Spleen (tissue), 7 donors: ENCODE measurements at regions not wholly inside any gene's neighbourhood (a gene's known extent, or its start where the extent isn't known, plus 50 kb on each side); places are given as distances from the start of the nearest gene placed in this dataset.

Experiments
- POLR2A ChIP-seq, 3 donors: fragments of 450-650 bp; IDR thresholded peaks; one replicate each; pipeline ENCODE4 v1.5.1; 2017; ENCODE audit warnings: antibody characterized with exemption in 3 of 3, mild to moderate bottlenecking in 1 of 3
- POLR2AphosphoS5 ChIP-seq, 3 donors: sonication (generic); formaldehyde crosslinking; IDR thresholded peaks; one replicate each; pipeline ENCODE4 v1.5.1; 2017; ENCODE audit warnings: antibody characterized with exemption in 3 of 3
- TF ChIP-seq, protein P1 (sequence below), 11 experiments: fragments of 200-600 bp in 7 of 11; fragments of 450-650 bp in 4 of 11; sonication (generic) in 4 of 11; IDR thresholded peaks in 8 of 11; conservative IDR thresholded peaks in 3 of 11; 1 replicate in 7 of 11; 2 replicates in 4 of 11; pipeline versions ENCODE4 v1.4.0 to v1.8.0; 2016 to 2021; ENCODE audit warnings: antibody characterized with exemption in 11 of 11, inconsistent platforms in 4 of 11, mild to moderate bottlenecking in 1 of 11
- donor health status: DM: no; HTN: no; CAD: no; lungs with moderate emphysema.
- donor health status: DM: no; HTN: no; CAD: no.
- donor health status: DM: no; HTN: no; CAD: no.

DNA sequence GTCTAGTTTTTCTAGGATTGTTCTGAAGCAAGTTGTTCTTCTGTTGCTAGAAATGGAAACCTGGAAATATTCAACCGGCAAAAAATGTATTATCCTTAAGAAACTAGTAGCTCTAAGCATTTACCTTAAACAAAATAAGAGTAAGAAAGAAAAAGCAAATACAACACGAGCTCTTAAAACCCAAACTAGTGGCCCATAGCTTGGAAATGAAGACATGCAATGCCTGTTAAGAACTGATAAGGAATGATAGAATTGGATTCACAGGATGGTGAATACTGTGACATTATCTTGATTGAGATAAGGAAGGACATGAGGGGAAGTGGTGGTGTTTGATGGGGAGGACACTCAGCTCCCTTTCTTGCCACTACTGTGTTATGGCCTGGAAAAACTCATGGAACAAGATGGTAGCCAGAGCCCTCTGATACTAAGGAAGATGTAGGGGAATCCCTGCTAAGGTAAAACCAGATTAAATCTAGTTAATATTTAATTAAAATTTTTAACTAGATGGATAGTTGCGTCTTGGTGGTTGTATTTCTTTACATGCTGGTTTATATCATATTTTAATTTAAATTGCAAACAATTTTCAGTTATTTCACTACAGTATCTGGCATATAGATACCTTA lies 193.8 kb downstream of the LPIN1 start:
- TF ChIP-seq, protein P1, sequence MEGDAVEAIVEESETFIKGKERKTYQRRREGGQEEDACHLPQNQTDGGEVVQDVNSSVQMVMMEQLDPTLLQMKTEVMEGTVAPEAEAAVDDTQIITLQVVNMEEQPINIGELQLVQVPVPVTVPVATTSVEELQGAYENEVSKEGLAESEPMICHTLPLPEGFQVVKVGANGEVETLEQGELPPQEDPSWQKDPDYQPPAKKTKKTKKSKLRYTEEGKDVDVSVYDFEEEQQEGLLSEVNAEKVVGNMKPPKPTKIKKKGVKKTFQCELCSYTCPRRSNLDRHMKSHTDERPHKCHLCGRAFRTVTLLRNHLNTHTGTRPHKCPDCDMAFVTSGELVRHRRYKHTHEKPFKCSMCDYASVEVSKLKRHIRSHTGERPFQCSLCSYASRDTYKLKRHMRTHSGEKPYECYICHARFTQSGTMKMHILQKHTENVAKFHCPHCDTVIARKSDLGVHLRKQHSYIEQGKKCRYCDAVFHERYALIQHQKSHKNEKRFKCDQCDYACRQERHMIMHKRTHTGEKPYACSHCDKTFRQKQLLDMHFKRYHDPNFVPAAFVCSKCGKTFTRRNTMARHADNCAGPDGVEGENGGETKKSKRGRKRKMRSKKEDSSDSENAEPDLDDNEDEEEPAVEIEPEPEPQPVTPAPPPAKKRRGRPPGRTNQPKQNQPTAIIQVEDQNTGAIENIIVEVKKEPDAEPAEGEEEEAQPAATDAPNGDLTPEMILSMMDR (IDR thresholded peaks at IDR 0.05 in 8 of 11, conservative IDR thresholded peaks at IDR 0.05 in 3 of 11): no peak
- TF ChIP-seq POLR2A (IDR thresholded peaks at IDR 0.05): no peak
- TF ChIP-seq POLR2AphosphoS5 (IDR thresholded peaks at IDR 0.05): no peak
